ENCODE measurements at regions not wholly inside any gene's neighbourhood (a gene's known extent, or its start where the extent isn't known, plus 50 kb on each side); places are given as distances from the start of the nearest gene placed in this dataset.
"Not testable (repeated sequence)": the region's sequence is repeated elsewhere in the genome, so short reads cannot be mapped to it uniquely, and the experiment has no call there.

- no peak for DNase-seq (ENCODE audit: low read depth in 2 of 2)
Measured at GRCh38 chr5:82956600-82956999, 120.6 kb downstream of the TMEM167A start.

- DNase-seq (ENCODE audit: low read depth in 2 of 2), result no peak
Measured at GRCh38 chr5:82952326-82952725, 124.9 kb downstream of the TMEM167A start.

GRCh38 chr5:82944267-82944666 lies 132.9 kb downstream of the TMEM167A start:
- not testable (repeated sequence) for DNase-seq (ENCODE audit: low read depth in 2 of 2)

GRCh38 chr5:82942083-82942881 lies 134.9 kb downstream of the TMEM167A start:
- no peak for DNase-seq (ENCODE audit: low read depth in 2 of 2)

GRCh38 chr5:82938901-82939725 lies 138.1 kb downstream of the TMEM167A start:
- DNase-seq (ENCODE audit: low read depth in 2 of 2), result no peak

- DNase-seq (ENCODE audit: low read depth in 2 of 2), result not testable (repeated sequence)
Measured at GRCh38 chr5:82932473-82933220, 144.5 kb downstream of the TMEM167A start.

GRCh38 chr5:82931110-82931509 lies 146.1 kb downstream of the TMEM167A start:
- no peak for DNase-seq (ENCODE audit: low read depth in 2 of 2)

- DNase-seq (ENCODE audit: low read depth in 2 of 2), result no peak
Measured at GRCh38 chr5:82925061-82925411, 152.2 kb downstream of the TMEM167A start.

- no peak for DNase-seq (ENCODE audit: low read depth in 2 of 2)
Measured at GRCh38 chr5:82924226-82925060, 152.8 kb downstream of the TMEM167A start.

- no peak for DNase-seq (ENCODE audit: low read depth in 2 of 2)
Measured at GRCh38 chr5:82922086-82922734, 155.0 kb downstream of the TMEM167A start.

- DNase-seq (ENCODE audit: low read depth in 2 of 2), result no peak
Measured at GRCh38 chr5:82918311-82919031, 158.7 kb downstream of the TMEM167A start.

- no peak for DNase-seq (ENCODE audit: low read depth in 2 of 2)
Measured at GRCh38 chr5:82917584-82917983, 159.6 kb downstream of the TMEM167A start.

- DNase-seq (ENCODE audit: low read depth in 2 of 2), result no peak
Measured at GRCh38 chr5:82913971-82914370, 163.2 kb downstream of the TMEM167A start.

GRCh38 chr5:82912462-82912861 lies 164.7 kb downstream of the TMEM167A start:
- DNase-seq (ENCODE audit: low read depth in 2 of 2), result no peak

GRCh38 chr5:82911910-82912309 lies 165.3 kb downstream of the TMEM167A start:
- DNase-seq (ENCODE audit: low read depth in 2 of 2), result no peak

GRCh38 chr5:82910905-82911304 lies 166.3 kb downstream of the TMEM167A start:
- no peak for DNase-seq (ENCODE audit: low read depth in 2 of 2)

- DNase-seq (ENCODE audit: low read depth in 2 of 2), result no peak
Measured at GRCh38 chr5:82910491-82910890, 166.7 kb downstream of the TMEM167A start.

- DNase-seq (ENCODE audit: low read depth in 2 of 2), result no peak
Measured at GRCh38 chr5:82909771-82910170, 167.4 kb downstream of the TMEM167A start.

- DNase-seq (ENCODE audit: low read depth in 2 of 2), result no peak
Measured at GRCh38 chr5:82905986-82906385, 171.2 kb downstream of the TMEM167A start.

- DNase-seq (ENCODE audit: low read depth in 2 of 2), result no peak
Measured at GRCh38 chr5:82901281-82901888, 175.8 kb downstream of the TMEM167A start.
